ENCODE measurements at regions not wholly inside any gene's neighbourhood (a gene's known extent, or its start where the extent isn't known, plus 50 kb on each side); places are given as distances from the start of the nearest gene placed in this dataset.

GRCh38 chr6:105499931-105500330 lies 97.0 kb upstream of the PREP start:
- H3K27ac ChIP-seq (ENCODE audit: low read depth in 2 of 2, low read length in 1 of 2): no peak overlapping the region
- no peak overlapping the region for H3K4me3 ChIP-seq (ENCODE audit: low read depth in 2 of 2, low read length in 1 of 2)
- no peak overlapping the region for H3K9ac ChIP-seq
- H3K9me2 ChIP-seq: no peaks in the 10 kb centered on the region
- H3K4me2 ChIP-seq: no peak overlapping the region
- no peak overlapping the region for H2AFZ ChIP-seq (ENCODE audit: low read depth)
- CTCF ChIA-PET: interaction anchor here (1.1 kb wide), 1 partner anchor 723 kb away, joined by 3 read pairs; no protein-coding TSS in a partner anchor
- WGBS (ENCODE audit: low lambda C conversion rate): 31% methylated on average over 3 of the region's 3 CpGs
- no peaks in the 10 kb centered on the region for H3K27me3 ChIP-seq (ENCODE audit: insufficient read depth)
- POLR2A ChIA-PET: no interaction called here
- no peaks in the 10 kb centered on the region for H3K9me3 ChIP-seq
- no peaks in the 10 kb centered on the region for H3K4me1 ChIP-seq (ENCODE audit: control insufficient read depth in 1 of 2, insufficient read depth in 2 of 2, low read depth in 1 of 2, low read length in 1 of 2)
- TF ChIP-seq TCF12 (IDR thresholded peaks at IDR 0.05): 0 out of 2 replicates have a peak, but pooled peaks have one; percentile 5
- no peak for TF ChIP-seq FOXJ3 (CRISPR knock-in tag; IDR thresholded peaks at IDR 0.05)
- no peaks in the 10 kb centered on the region for H3K36me3 ChIP-seq (replicated peaks in 1 of 2; ENCODE audit: control insufficient read depth in 1 of 2, insufficient read depth in 2 of 2, low read length in 1 of 2)
- no peaks in the 10 kb centered on the region for H3F3A ChIP-seq (replicated peaks; ENCODE audit: insufficient read depth)
- no peaks in the 10 kb centered on the region for H3K79me2 ChIP-seq (ENCODE audit: insufficient read depth)
- no peaks in the 10 kb centered on the region for H4K20me1 ChIP-seq (ENCODE audit: insufficient read depth)
- no peak for DNase-seq

GRCh38 chr6:105499136-105499870 lies 96.4 kb upstream of the PREP start:
- H3K79me2 ChIP-seq (ENCODE audit: insufficient read depth): no peaks in the 10 kb centered on the region
- H4K20me1 ChIP-seq (ENCODE audit: insufficient read depth): no peaks in the 10 kb centered on the region
- no peaks in the 10 kb centered on the region for H3K36me3 ChIP-seq (replicated peaks in 1 of 2; ENCODE audit: control insufficient read depth in 1 of 2, insufficient read depth in 2 of 2, low read length in 1 of 2)
- TF ChIP-seq GABPA (IDR thresholded peaks at IDR 0.05; ENCODE audit: low read depth) (no peak), FOXJ3 (CRISPR knock-in tag; IDR thresholded peaks at IDR 0.05) (no peak), CTCF (IDR thresholded peaks at IDR 0.05) (no peak), NFIC (IDR thresholded peaks at IDR 0.05; ENCODE audit: borderline replicate concordance) (no peak), FOXM1 (IDR thresholded peaks at IDR 0.05; ENCODE audit: low read depth) (no peak), FOSL2 (IDR thresholded peaks at IDR 0.05; ENCODE audit: borderline replicate concordance, low read depth) (no peak)
- H3K4me1 ChIP-seq (ENCODE audit: control insufficient read depth in 1 of 2, insufficient read depth in 2 of 2, low read depth in 1 of 2, low read length in 1 of 2): no peaks in the 10 kb centered on the region
- no peak for DNase-seq
- no peaks in the 10 kb centered on the region for H3K27me3 ChIP-seq (ENCODE audit: insufficient read depth)
- no peak overlapping the region for H3K9ac ChIP-seq
- WGBS (ENCODE audit: low lambda C conversion rate): 91% methylated on average over 2 of the region's 2 CpGs
- POLR2A ChIA-PET: no interaction called here
- H3K27ac ChIP-seq (ENCODE audit: low read depth in 2 of 2, low read length in 1 of 2): no peak overlapping the region
- no peak overlapping the region for H3K4me2 ChIP-seq
- H2AFZ ChIP-seq (ENCODE audit: low read depth): no peak overlapping the region
- no peaks in the 10 kb centered on the region for H3K9me2 ChIP-seq
- no peaks in the 10 kb centered on the region for H3F3A ChIP-seq (replicated peaks; ENCODE audit: insufficient read depth)
- H3K9me3 ChIP-seq: no peaks in the 10 kb centered on the region
- CTCF ChIA-PET: interaction anchor here (1.1 kb wide), 1 partner anchor 724 kb away, joined by 3 read pairs; no protein-coding TSS in a partner anchor
- no peak overlapping the region for H3K4me3 ChIP-seq (ENCODE audit: low read depth in 2 of 2, low read length in 1 of 2)

- Histone ChIP-seq H3K9me3 (no peaks in the 10 kb centered on the region), H3K36me3 (replicated peaks in 1 of 2; ENCODE audit: control insufficient read depth in 1 of 2, insufficient read depth in 2 of 2, low read length in 1 of 2) (no peaks in the 10 kb centered on the region), H3F3A (replicated peaks; ENCODE audit: insufficient read depth) (peaks cover 5% of the 10 kb centered on the region), H2AFZ (ENCODE audit: low read depth) (no peak overlapping the region), H3K4me1 (ENCODE audit: control insufficient read depth in 1 of 2, insufficient read depth in 2 of 2, low read depth in 1 of 2, low read length in 1 of 2) (no peaks in the 10 kb centered on the region), H3K9me2 (no peaks in the 10 kb centered on the region), H3K4me2 (no peak overlapping the region), H3K27ac (ENCODE audit: low read depth in 2 of 2, low read length in 1 of 2) (no peak overlapping the region), H3K4me3 (ENCODE audit: low read depth in 2 of 2, low read length in 1 of 2) (no peak overlapping the region), H3K9ac (no peak overlapping the region), H3K27me3 (ENCODE audit: insufficient read depth) (no peaks in the 10 kb centered on the region), H4K20me1 (ENCODE audit: insufficient read depth) (no peaks in the 10 kb centered on the region), H3K79me2 (ENCODE audit: insufficient read depth) (no peaks in the 10 kb centered on the region)
- ChIA-PET CTCF (interaction anchor here (5.2 kb wide), 1 partner anchor 12 kb away, joined by 31 read pairs; no protein-coding TSS in a partner anchor), POLR2A (no interaction called here)
- no peak for TF ChIP-seq JUND (IDR thresholded peaks at IDR 0.05)
- TF ChIP-seq SIN3A (IDR thresholded peaks at IDR 0.05; ENCODE audit: borderline replicate concordance, low read depth, low read length): no peak
- no peak for DNase-seq
- WGBS (ENCODE audit: low lambda C conversion rate): 53% methylated on average over 2 of the region's 2 CpGs
Observed at GRCh38 chr6:105497549-105497948, 94.7 kb upstream of the PREP start.
